Naive thymus-derived CD4-positive, alpha-beta T cell (primary cell): ENCODE measurements at regions not wholly inside any gene's neighbourhood (a gene's known extent, or its start where the extent isn't known, plus 50 kb on each side); places are given as distances from the start of the nearest gene placed in this dataset.
"Not testable (repeated sequence)": the region's sequence is repeated elsewhere in the genome, so short reads cannot be mapped to it uniquely, and the experiment has no call there.

Source experiments
- ATAC-seq: fragments of 150-1000 bp; cut with Tn5 transposase; 2 replicates; pipeline ENCODE4 v1.10.0; 2021; ENCODE audit warnings: mild to moderate bottlenecking, moderate library complexity
- CTCF ChIA-PET: fragments of 350-600 bp; sonication (Branson Sonifier 250); formaldehyde crosslinking; loops from one replicate; lab custom pipeline; 2021; ENCODE audit warnings: antibody characterized with exemption; lab: Charles Lee
- POLR2A ChIA-PET: fragments of 350-600 bp; sonication (Branson Sonifier 250); formaldehyde crosslinking; loops from one replicate; lab custom pipeline; 2021; ENCODE audit warnings: antibody characterized with exemption, inconsistent platforms; lab: Charles Lee
- DNase-seq, 9 donors: peaks; one replicate each; pipeline versions ENCODE4 v3.0.0 to v3.0.0-alpha.2; 2020 to 2022; ENCODE audit warnings: mixed read lengths in 1 of 9
- H3K27ac ChIP-seq: one replicate; pipeline ENCODE4 v1.7.0; 2013; ENCODE audit warnings: mild to moderate bottlenecking, low read depth, low read length, moderate library complexity
- H3K27me3 ChIP-seq, 2 donors: one replicate each; pipeline ENCODE4 v1.7.0; 2013; ENCODE audit warnings: low read length in 2 of 2, mild to moderate bottlenecking in 2 of 2, moderate library complexity in 2 of 2; ENCODE audit not compliant: control insufficient read depth in 2 of 2, insufficient read depth in 2 of 2
- H3K36me3 ChIP-seq, 3 experiments: 1 replicate in 2 of 3; 2 replicates in 1 of 3; pipeline ENCODE4 v1.7.0; 2013; ENCODE audit warnings: low read length in 3 of 3, mild to moderate bottlenecking in 3 of 3, moderate library complexity in 1 of 3; ENCODE audit not compliant: insufficient read depth in 3 of 3, control insufficient read depth in 2 of 3
- H3K4me1 ChIP-seq, 2 donors: one replicate each; pipeline ENCODE4 v1.7.0; 2013; ENCODE audit warnings: low read length in 2 of 2, mild to moderate bottlenecking in 2 of 2, moderate library complexity in 1 of 2; ENCODE audit not compliant: control insufficient read depth in 2 of 2, insufficient read depth in 2 of 2
- H3K4me3 ChIP-seq: 2 replicates; pipeline ENCODE4 v1.7.0; 2013; ENCODE audit warnings: mild to moderate bottlenecking, low read length
- H3K9me3 ChIP-seq, 3 experiments: 1 replicate in 2 of 3; 2 replicates in 1 of 3; pipeline ENCODE4 v1.7.0; 2013; ENCODE audit warnings: low read length in 3 of 3; ENCODE audit not compliant: control insufficient read depth in 2 of 3
- H3K27ac Mint-ChIP-seq, 9 donors: one replicate each; pipeline ENCODE4 v1.8.0; 2020 to 2022; ENCODE audit warnings: mixed read lengths in 9 of 9, mild to moderate bottlenecking in 8 of 9, moderate library complexity in 5 of 9, inconsistent platforms in 2 of 9
- H3K27me3 Mint-ChIP-seq, 5 donors: one replicate each; pipeline ENCODE4 v1.8.0; 2021 to 2022; ENCODE audit warnings: mixed read lengths in 5 of 5, mild to moderate bottlenecking in 1 of 5
- H3K36me3 Mint-ChIP-seq, 5 donors: one replicate each; pipeline ENCODE4 v1.8.0; 2020 to 2022; ENCODE audit warnings: mixed read lengths in 5 of 5, mild to moderate bottlenecking in 3 of 5, inconsistent platforms in 1 of 5
- H3K4me1 Mint-ChIP-seq, 7 donors: one replicate each; pipeline ENCODE4 v1.8.0; 2020 to 2022; ENCODE audit warnings: mixed read lengths in 7 of 7, mild to moderate bottlenecking in 3 of 7, inconsistent platforms in 1 of 7
- H3K4me3 Mint-ChIP-seq, 10 donors: one replicate each; pipeline ENCODE4 v1.8.0; 2020 to 2022; ENCODE audit warnings: mild to moderate bottlenecking in 10 of 10, mixed read lengths in 10 of 10, moderate library complexity in 6 of 10, inconsistent platforms in 2 of 10
- H3K9me3 Mint-ChIP-seq, 11 donors: one replicate each; pipeline ENCODE4 v1.8.0; 2020 to 2022; ENCODE audit warnings: mixed read lengths in 11 of 11, mild to moderate bottlenecking in 4 of 11, inconsistent platforms in 1 of 11, moderate library complexity in 1 of 11
- intact Hi-C, 2 donors: fragments of 100-400 bp; cut with micrococcal nuclease; formaldehyde crosslinking; loops; one replicate each; pipeline ENCODE4 v1.15.1; 2023

GRCh38 chr10:30169342-30169741 lies 110.0 kb upstream of the JCAD start:
- ATAC-seq: no peak

GRCh38 chr10:30166929-30167328 lies 107.5 kb upstream of the JCAD start:
- ATAC-seq (no peak), DNase-seq (no peak)
- Mint-ChIP-seq H3K4me3 (peak overlapping the region in 1 of 10 donors; percentile 5), H3K4me1 (peaks cover 0 to 8% (median 6%) of the 10 kb centered on the region in 7 donors), H3K9me3 (peaks cover 0 to 5% (median 0%) of the 10 kb centered on the region in 11 donors), H3K36me3 (peaks cover 0 to 4% (median 0%) of the 10 kb centered on the region in 5 donors), H3K27ac (no peak overlapping the region), H3K27me3 (peaks cover 30 to 48% (median 42%) of the 10 kb centered on the region in 5 donors)
- Histone ChIP-seq H3K36me3 (no peaks in the 10 kb centered on the region), H3K4me3 (no peak overlapping the region), H3K4me1 (no peaks in the 10 kb centered on the region), H3K27ac (no peak overlapping the region), H3K9me3 (no peaks in the 10 kb centered on the region), H3K27me3 (no peaks in the 10 kb centered on the region)
- intact Hi-C loops: no loop called here
- ChIA-PET CTCF (no interaction called here), POLR2A (no interaction called here)

More at GRCh38 chr10:30169342-30169741, 110.0 kb upstream of the JCAD start:
- H3K27me3 Mint-ChIP-seq: peaks cover 23 to 42% (median 34%) of the 10 kb centered on the region in 5 donors
- Histone ChIP-seq H3K27me3 (no peaks in the 10 kb centered on the region), H3K4me1 (no peaks in the 10 kb centered on the region), H3K9me3 (no peaks in the 10 kb centered on the region), H3K27ac (no peak overlapping the region), H3K36me3 (no peaks in the 10 kb centered on the region), H3K4me3 (no peak overlapping the region)
- intact Hi-C loops: no loop called here
- no peaks in the 10 kb centered on the region for H3K4me1 Mint-ChIP-seq
- H3K4me3 Mint-ChIP-seq: no peak overlapping the region
- POLR2A ChIA-PET: no interaction called here
- H3K36me3 Mint-ChIP-seq: peaks cover 0 to 4% (median 0%) of the 10 kb centered on the region in 5 donors
- peaks cover 0 to 5% (median 0%) of the 10 kb centered on the region in 11 donors for H3K9me3 Mint-ChIP-seq
- CTCF ChIA-PET: no interaction called here
- H3K27ac Mint-ChIP-seq: no peak overlapping the region
- DNase-seq: no peak

- H3K36me3 Mint-ChIP-seq, H3K9me3 Mint-ChIP-seq, H3K9me3 ChIP-seq, H3K27me3 ChIP-seq, DNase-seq, intact Hi-C loops, ATAC-seq, H3K27ac ChIP-seq, H3K4me1 ChIP-seq, POLR2A ChIA-PET, H3K27ac Mint-ChIP-seq, H3K4me3 ChIP-seq, H3K4me1 Mint-ChIP-seq, H3K36me3 ChIP-seq: not testable (repeated sequence)
- H3K27me3 Mint-ChIP-seq: peaks cover 41 to 55% (median 48%) of the 10 kb centered on the region in 5 donors
- CTCF ChIA-PET: interaction anchor here (1.1 kb wide), 1 partner anchor 10 kb away, joined by 3 read pairs; no protein-coding TSS in a partner anchor
- peak overlapping the region in 8 of 10 donors; percentile 16 to 69 (median 50) for H3K4me3 Mint-ChIP-seq
Observed at GRCh38 chr10:30163410-30163809, 104.0 kb upstream of the JCAD start.

DNA sequence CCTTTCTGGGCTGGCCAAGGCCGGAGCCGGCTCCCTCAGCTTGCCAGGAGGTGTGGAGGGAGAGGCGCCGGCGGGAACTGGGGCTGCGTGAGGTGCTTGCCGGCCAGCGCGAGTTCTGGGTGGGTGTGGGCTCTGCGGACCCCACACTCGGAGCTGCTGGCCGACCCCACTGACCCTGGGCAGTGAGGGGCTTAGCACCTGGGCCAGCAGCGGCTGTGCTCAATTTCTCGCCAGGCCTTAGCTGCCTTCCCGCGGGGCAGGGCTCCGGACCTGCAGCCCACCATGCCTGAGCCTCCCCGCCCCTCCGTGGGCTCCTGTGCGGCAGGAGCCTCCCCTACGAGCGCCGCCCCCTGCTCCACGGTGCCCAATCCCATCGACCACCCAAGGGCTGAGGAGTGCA lies 103.4 kb upstream of the JCAD start:
- H3K4me1 Mint-ChIP-seq, H3K4me1 ChIP-seq, H3K9me3 ChIP-seq, H3K27ac Mint-ChIP-seq, H3K9me3 Mint-ChIP-seq, ATAC-seq, H3K27ac ChIP-seq, intact Hi-C loops, DNase-seq, POLR2A ChIA-PET, H3K4me3 ChIP-seq, H3K4me3 Mint-ChIP-seq, H3K36me3 ChIP-seq, CTCF ChIA-PET, H3K36me3 Mint-ChIP-seq, H3K27me3 ChIP-seq: not testable (repeated sequence)
- H3K27me3 Mint-ChIP-seq: peaks cover 39 to 52% (median 44%) of the 10 kb centered on the region in 5 donors

DNA sequence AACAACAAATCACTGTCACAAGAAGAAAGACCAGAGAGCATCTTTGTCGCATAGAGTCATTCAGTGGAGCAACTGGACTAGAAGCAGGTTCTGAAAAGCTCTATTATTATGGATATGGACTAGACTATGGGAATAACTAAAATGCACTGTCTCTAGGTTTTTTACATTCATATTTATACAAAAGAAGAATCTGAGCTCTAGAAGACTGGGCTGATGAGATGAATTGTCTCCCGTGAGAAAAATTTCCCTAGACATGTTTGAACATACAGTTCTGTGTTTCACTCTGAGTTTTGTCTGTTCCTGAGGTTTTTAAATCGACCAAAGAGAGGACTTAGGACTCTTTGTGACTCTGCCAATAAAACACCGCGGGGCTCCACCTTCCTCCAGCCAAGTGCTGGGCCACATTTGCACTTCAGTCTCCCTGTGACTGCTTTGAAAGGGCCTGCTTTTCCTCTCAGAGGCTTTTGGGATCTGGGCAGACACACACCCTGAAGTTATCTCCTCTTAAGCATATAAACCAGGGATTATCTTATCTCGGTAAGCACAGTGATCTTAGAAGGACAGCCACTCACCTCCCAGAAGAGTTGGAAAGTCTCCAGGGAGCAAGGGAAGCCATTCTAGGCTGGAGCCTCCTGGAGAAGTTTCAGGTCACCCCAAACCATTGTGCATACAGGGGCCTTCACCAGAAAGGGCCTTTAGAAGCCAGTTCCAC lies 101.0 kb upstream of the JCAD start:
- Mint-ChIP-seq H3K27me3 (peaks cover 30 to 38% (median 34%) of the 10 kb centered on the region in 5 donors), H3K27ac (no peak overlapping the region), H3K36me3 (peaks cover 0 to 1% (median 0%) of the 10 kb centered on the region in 5 donors), H3K4me3 (no peak overlapping the region), H3K4me1 (peaks cover 0 to 12% (median 6%) of the 10 kb centered on the region in 7 donors), H3K9me3 (peaks cover 0 to 3% (median 0%) of the 10 kb centered on the region in 11 donors)
- Histone ChIP-seq H3K27me3 (no peaks in the 10 kb centered on the region), H3K36me3 (no peaks in the 10 kb centered on the region), H3K27ac (no peak overlapping the region), H3K9me3 (no peaks in the 10 kb centered on the region), H3K4me1 (no peaks in the 10 kb centered on the region), H3K4me3 (no peak overlapping the region)
- POLR2A ChIA-PET: no interaction called here
- intact Hi-C loops: no loop called here
- CTCF ChIA-PET: no interaction called here
- no peak for DNase-seq
- no peak for ATAC-seq

DNA sequence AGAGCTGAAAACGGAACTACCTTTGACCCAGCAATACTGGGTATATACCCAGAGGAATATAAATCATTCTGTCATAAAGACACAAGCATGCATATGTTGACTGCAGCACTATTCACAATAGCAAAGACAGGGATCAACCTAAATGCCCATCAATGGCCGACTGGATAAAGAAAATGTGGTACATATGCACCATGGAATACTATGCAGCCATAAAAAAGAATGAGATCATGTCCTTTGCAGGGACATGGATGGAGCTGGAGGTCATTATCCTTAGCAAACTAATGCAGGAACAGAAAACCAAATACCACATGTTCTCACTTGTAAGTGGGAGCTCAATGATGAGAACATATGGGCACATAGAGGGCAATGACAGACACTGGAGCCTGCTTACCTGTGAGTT lies 100.2 kb upstream of the JCAD start:
- H3K27me3 ChIP-seq, H3K4me3 Mint-ChIP-seq, H3K4me3 ChIP-seq, H3K9me3 Mint-ChIP-seq, ATAC-seq, H3K4me1 ChIP-seq, H3K36me3 Mint-ChIP-seq, DNase-seq, H3K27ac Mint-ChIP-seq, H3K27ac ChIP-seq, H3K9me3 ChIP-seq, POLR2A ChIA-PET, H3K36me3 ChIP-seq, intact Hi-C loops: not testable (repeated sequence)
- CTCF ChIA-PET: interaction anchor here (0.7 kb wide), 1 partner anchor 158 kb away, joined by 3 read pairs; no protein-coding TSS in a partner anchor
- Mint-ChIP-seq H3K27me3 (peaks cover 28 to 34% (median 31%) of the 10 kb centered on the region in 5 donors), H3K4me1 (peaks cover 0 to 19% (median 6%) of the 10 kb centered on the region in 7 donors)
